K562 (cell line): ENCODE measurements at regions not wholly inside any gene's neighbourhood (a gene's known extent, or its start where the extent isn't known, plus 50 kb on each side); places are given as distances from the start of the nearest gene placed in this dataset.

Source experiments
- CTCF ChIP-seq, 3 experiments: IDR thresholded peaks in 2 of 3; conservative IDR thresholded peaks in 1 of 3; 2 replicates each; pipeline ENCODE4 v1.5.1; 2011 to 2012; ENCODE audit warnings: low read length in 3 of 3, mild to moderate bottlenecking in 3 of 3, control low read depth in 2 of 3, improper control_type of control experiment in 1 of 3, inconsistent platforms in 1 of 3, low read depth in 1 of 3, mixed read lengths in 1 of 3, moderate library complexity in 1 of 3; ENCODE audit not compliant: insufficient read depth in 2 of 3
- FOXM1 ChIP-seq, 2 experiments: fragments of 450-650 bp in 1 of 2; sonication (generic) in 1 of 2; formaldehyde crosslinking in 1 of 2; IDR thresholded peaks; 2 replicates each; pipeline versions ENCODE4 v1.6.1 to v1.9.0; 2017 to 2022; ENCODE audit warnings: low read depth in 2 of 2, mild to moderate bottlenecking in 2 of 2, missing genetic modification reagents in 1 of 2, moderate library complexity in 1 of 2
- HNRNPUL1 ChIP-seq: fragments of 200-400 bp; formaldehyde crosslinking; IDR thresholded peaks from 2 replicates; pipeline ENCODE4 v1.6.1; 2017; ENCODE audit warnings: low read length
- KAT7 ChIP-seq: sonication (generic); formaldehyde crosslinking; IDR thresholded peaks from 2 replicates; pipeline ENCODE4 v1.8.0; 2022; ENCODE audit warnings: missing genetic modification reagents, mild to moderate bottlenecking, borderline replicate concordance
- NFIC ChIP-seq: fragments of 450-650 bp; IDR thresholded peaks from 2 replicates; pipeline ENCODE4 v1.6.1; 2017; ENCODE audit warnings: mild to moderate bottlenecking, inconsistent platforms
- NR1H2 ChIP-seq: sonication (generic); formaldehyde crosslinking; IDR thresholded peaks from 2 replicates; pipeline ENCODE4 v1.4.0; 2020; ENCODE audit warnings: mild to moderate bottlenecking, missing genetic modification reagents
- PHB2 ChIP-seq: fragments of 450-650 bp; IDR thresholded peaks from 2 replicates; pipeline ENCODE4 v1.6.1; 2017; ENCODE audit warnings: low read depth
- POLR2A ChIP-seq: fragments of 450-650 bp; conservative IDR thresholded peaks from 2 replicates; pipeline ENCODE4 v1.6.1; 2016
- PURB ChIP-seq: sonication (generic); formaldehyde crosslinking; IDR thresholded peaks from 2 replicates; pipeline ENCODE4 v1.9.0; 2021; ENCODE audit warnings: low read depth, mild to moderate bottlenecking, missing genetic modification reagents
- SMARCA4 ChIP-seq: fragments of 450-650 bp; IDR thresholded peaks from 2 replicates; pipeline ENCODE4 v1.6.1; 2016
- TEAD4 ChIP-seq, 2 experiments: sonication (generic) in 1 of 2; formaldehyde crosslinking in 1 of 2; IDR thresholded peaks; 2 replicates each; pipeline versions ENCODE4 v1.6.1 to v1.8.0; 2012 to 2022; ENCODE audit warnings: borderline replicate concordance in 1 of 2, inconsistent platforms in 1 of 2, low read length in 1 of 2, mild to moderate bottlenecking in 1 of 2, missing genetic modification reagents in 1 of 2
- YY1 ChIP-seq, 3 experiments: IDR thresholded peaks; 2 replicates each; pipeline ENCODE4 v1.6.1; 2011; ENCODE audit warnings: low read length in 2 of 3, mild to moderate bottlenecking in 2 of 3, moderate library complexity in 2 of 3, borderline replicate concordance in 1 of 3, control low read depth in 1 of 3, low read depth in 1 of 3; ENCODE audit not compliant: insufficient read depth in 3 of 3, insufficient replicate concordance in 2 of 3, control insufficient read depth in 1 of 3, insufficient read length in 1 of 3; ENCODE audit errors: extremely low read depth in 1 of 3
- ZNF354B ChIP-seq: fragments of 250-450 bp; sonication (Bioruptor Pico); IDR thresholded peaks from 2 replicates; pipeline ENCODE4 v1.4.0; 2020
- TF ChIP-seq, protein P1 (sequence below): sonication (generic); formaldehyde crosslinking; IDR thresholded peaks from 2 replicates; pipeline ENCODE4 v1.8.1; 2023; ENCODE audit warnings: mild to moderate bottlenecking, missing genetic modification reagents

DNA sequence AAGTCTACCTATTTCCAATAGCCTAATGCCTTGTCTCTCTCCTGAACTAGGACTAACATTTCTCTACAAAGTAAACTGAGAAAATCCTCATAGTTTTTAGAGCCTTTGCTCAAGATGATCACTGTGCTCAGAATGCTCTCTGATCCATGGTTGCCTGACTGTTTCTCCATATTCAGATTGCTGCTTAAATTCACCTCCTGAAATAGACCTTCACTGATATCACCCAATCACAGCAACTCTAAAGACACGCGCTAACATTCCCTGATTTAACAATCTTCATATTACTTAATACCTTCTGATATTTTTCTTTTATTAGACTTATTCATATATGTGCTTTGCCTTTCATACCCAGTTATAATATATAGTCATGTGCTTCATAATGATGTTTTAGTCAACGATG is 148.9 kb upstream of the SP4 start:
- TF ChIP-seq FOXM1 (IDR thresholded peaks at IDR 0.05; ENCODE audit: low read depth) (no peak), FOXM1 (CRISPR knock-in tag; IDR thresholded peaks at IDR 0.05; ENCODE audit: low read depth) (no peak), NR1H2 (no peak), ZNF354B (CRISPR knock-in tag) (no peak), KAT7 (CRISPR knock-in tag) (no peak), TEAD4 (IDR thresholded peaks at IDR 0.05; ENCODE audit: low read length) (no peak), TEAD4 (CRISPR knock-in tag; IDR thresholded peaks at IDR 0.05; ENCODE audit: borderline replicate concordance) (no peak), NFIC (no peak), CTCF (IDR thresholded peaks at IDR 0.05 in 2 of 3, conservative IDR thresholded peaks at IDR 0.05 in 1 of 3; ENCODE audit: insufficient read depth in 2 of 3, low read depth in 1 of 3, low read length in 3 of 3) (no peak), SMARCA4 (no peak), PURB (CRISPR knock-in tag) (no peak), YY1 (IDR thresholded peaks at IDR 0.05; ENCODE audit: borderline replicate concordance in 1 of 3, control insufficient read depth in 1 of 3, extremely low read depth in 1 of 3, insufficient read depth in 3 of 3, insufficient read length in 1 of 3, insufficient replicate concordance in 2 of 3, low read depth in 1 of 3, low read length in 2 of 3) (no peak), HNRNPUL1 (no peak), PHB2 (no peak), POLR2A (no peak)
- TF ChIP-seq, protein P1, sequence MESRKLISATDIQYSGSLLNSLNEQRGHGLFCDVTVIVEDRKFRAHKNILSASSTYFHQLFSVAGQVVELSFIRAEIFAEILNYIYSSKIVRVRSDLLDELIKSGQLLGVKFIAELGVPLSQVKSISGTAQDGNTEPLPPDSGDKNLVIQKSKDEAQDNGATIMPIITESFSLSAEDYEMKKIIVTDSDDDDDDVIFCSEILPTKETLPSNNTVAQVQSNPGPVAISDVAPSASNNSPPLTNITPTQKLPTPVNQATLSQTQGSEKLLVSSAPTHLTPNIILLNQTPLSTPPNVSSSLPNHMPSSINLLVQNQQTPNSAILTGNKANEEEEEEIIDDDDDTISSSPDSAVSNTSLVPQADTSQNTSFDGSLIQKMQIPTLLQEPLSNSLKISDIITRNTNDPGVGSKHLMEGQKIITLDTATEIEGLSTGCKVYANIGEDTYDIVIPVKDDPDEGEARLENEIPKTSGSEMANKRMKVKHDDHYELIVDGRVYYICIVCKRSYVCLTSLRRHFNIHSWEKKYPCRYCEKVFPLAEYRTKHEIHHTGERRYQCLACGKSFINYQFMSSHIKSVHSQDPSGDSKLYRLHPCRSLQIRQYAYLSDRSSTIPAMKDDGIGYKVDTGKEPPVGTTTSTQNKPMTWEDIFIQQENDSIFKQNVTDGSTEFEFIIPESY (CRISPR knock-in tag) = no peak
